ENCODE measurements at regions not wholly inside any gene's neighbourhood (a gene's known extent, or its start where the extent isn't known, plus 50 kb on each side); places are given as distances from the start of the nearest gene placed in this dataset.

GRCh38 chr13:66071608-66072007 lies 1158.5 kb downstream of the PCDH9 start:
- TF ChIP-seq CTCF (IDR thresholded peaks at IDR 0.05) (no peak), POLR2A (IDR thresholded peaks at IDR 0.05) (no peak)
